ENCODE measurements at regions not wholly inside any gene's neighbourhood (a gene's known extent, or its start where the extent isn't known, plus 50 kb on each side); places are given as distances from the start of the nearest gene placed in this dataset.
A peak's percentile ranks its signal among the peaks of the same experiment; 100 is the strongest.
"Not testable (repeated sequence)": the region's sequence is repeated elsewhere in the genome, so short reads cannot be mapped to it uniquely, and the experiment has no call there.

DNA sequence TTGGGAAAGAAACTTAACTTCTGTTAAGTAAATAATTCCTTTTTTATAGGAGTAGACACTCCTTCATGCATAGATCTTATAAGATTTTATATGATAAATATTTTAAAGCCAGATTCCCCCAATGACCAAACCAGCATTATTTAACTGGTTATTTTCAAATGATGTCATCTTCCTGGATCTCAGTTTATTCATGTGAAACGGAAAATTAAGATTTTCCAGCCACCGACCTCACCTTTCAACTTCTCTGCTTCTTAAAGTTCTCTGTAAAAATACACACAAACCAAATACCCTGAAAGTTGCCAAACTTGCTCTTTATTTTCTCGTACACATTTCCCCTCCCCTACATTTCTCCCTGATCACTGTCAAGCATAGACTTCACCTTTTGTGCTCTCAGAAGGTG lies 364.2 kb downstream of the GALC start:
- DNase-seq: no peak

- DNase-seq: peak; percentile 21
Measured at GRCh38 chr14:87628129-87628528, 364.9 kb downstream of the GALC start.

DNA sequence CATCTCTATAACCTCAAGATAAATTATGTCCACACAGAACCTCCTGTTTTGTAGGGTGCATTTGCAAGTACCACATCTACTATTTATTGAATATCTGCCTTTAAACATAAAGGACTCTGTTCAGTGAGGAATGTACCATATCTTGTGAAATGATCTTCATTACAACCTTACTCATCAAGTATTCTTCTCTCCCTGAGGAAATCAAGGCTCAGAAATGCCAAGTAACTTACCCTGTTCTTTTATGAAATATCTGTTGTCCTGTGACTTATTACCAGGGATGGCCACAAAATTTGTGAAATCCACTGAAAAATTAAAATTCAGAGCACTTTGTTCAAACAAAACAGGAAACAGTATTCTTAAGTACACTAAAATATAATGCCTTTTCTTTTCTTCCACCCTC lies 366.7 kb downstream of the GALC start:
- no peak for DNase-seq

- DNase-seq: no peak
Measured at GRCh38 chr14:87623616-87624015, 369.4 kb downstream of the GALC start.

- DNase-seq: no peak
Measured at GRCh38 chr14:87617079-87617478, 375.9 kb downstream of the GALC start.

GRCh38 chr14:87615822-87616679 lies 376.9 kb downstream of the GALC start:
- no peak for DNase-seq

DNA sequence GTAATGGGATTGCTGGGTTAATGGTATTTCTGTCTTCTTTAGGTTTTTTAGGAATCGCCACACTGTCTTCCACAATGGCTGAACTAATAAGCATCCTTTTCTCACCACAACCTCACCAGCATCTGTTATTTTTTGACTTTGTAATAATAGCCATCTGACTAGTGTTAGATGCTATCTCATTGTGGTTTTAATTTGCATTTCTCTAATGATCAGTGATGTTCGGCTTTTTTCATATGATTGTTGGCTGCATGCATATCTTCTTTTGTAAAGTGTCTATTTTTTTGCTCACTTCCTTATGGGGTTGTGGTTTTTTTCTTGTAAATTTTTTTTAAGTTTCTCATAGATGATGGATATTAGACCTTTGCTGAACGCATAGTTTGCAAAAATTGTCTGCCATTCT lies 377.9 kb downstream of the GALC start:
- DNase-seq: no peak

DNA sequence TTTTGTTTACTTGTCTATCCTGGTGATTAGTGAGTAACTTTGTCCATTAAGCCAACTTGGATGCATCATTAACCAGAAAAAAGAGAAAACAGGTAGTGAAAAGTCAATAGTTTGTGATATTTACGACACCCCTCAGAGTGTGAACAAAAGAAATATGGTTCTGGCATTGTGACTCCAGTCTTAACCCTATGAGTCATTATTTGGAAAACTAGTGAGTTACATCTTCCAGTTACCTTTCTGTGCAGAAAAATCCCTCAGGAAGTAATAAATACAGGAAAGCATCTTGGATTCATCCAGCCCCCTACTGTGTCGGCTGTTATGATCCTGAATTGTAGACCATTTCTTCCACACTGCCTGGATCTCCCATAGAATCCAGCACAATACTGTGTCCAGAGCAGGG lies 379.1 kb downstream of the GALC start:
- no peak for DNase-seq

DNA sequence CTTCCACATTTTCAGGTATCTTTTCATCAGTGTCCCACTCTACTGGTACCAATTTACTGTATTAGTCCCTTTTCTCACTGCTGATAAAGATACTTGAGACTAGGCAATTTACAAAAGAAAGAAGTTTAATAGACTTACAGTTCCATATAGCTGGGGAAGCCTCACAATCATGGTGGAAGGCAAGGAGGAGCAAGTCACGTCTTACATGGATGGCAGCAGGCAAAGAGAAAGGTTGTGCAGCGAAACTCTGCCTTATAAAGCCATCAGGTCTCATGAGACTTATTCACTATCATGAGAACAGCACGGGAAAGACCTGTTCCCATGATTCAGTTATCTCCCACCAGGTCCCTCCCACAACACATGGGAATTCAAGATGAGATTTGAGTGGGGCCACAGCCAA lies 385.9 kb downstream of the GALC start:
- not testable (repeated sequence) for DNase-seq

DNA sequence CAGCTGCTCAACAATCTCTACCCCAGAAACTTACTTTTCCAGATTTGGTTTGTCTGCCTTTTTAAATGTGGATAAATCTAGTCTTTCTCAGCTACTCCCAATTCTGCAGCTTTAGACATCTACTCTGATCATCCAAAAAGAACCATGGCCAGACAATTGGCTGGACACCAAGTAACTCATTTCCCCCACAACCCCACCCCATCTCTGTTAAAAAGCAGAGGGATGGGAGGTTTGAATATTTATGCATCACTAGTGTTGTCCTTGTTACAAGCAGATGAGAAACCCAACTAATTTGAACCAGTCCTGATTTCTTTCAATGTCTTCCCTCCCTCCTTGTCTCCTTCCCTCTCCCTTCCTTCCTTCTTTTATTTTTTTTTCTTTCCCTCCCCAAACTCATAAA lies 391.9 kb downstream of the GALC start:
- no peak for DNase-seq

DNA sequence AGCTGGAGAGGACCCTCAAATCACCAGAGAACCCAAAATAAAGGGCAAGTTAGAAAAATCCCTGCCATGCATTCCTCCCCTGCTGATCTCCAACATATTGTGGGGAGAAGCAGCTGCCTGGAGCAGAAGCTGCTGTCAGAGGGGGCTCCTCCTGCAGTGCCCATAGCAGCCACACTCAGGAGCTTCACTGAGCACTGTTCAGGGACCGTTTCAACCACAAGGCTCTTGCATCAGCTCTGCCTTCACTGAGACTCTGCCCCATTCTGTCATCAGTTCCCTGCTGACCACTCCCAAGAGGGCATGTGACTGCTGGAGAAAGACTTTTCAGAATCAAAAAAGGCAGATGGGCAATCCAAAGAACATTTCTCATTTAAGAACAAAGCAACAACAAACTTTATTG lies 392.7 kb downstream of the GALC start:
- DNase-seq: no peak

- no peak for DNase-seq
Measured at GRCh38 chr14:87581298-87581697, 411.7 kb downstream of the GALC start.

DNA sequence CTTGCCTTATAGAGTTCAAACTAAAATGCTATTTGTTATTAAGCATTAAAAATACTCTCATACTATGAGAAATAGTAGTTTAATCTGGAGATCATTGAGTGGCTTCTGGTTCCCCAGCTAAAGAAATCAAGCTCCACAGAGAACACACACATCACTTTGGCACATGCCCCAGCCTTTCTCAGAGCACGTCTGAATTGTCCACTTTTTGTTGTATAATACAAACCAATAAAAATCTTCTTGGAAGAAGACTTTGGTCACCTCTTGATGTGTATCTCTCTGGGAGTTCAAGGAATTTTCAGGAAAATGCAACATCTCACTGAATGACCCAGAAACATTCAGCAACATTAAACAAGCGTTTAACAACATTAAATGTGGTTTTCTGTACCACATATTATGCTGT lies 413.9 kb downstream of the GALC start:
- DNase-seq: no peak

DNA sequence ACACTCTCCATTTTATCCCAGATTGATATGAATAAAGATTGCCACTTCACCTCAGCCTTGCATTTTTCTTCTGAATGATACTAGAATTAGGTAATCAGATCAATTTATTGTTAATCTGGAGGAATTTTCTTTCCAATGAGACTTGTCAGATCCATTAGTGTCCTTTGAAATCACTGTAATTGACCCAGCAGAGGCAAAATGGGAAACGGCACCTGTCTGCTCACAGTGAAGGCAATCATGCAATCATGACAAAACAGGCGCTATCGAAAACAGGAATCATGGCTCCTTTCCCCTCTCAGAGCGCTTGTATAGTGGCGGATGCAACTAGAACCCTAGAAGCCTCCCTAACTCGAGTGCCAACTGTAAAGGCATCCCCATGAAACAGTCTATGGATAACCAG lies 417.6 kb downstream of the GALC start:
- DNase-seq: no peak

DNA sequence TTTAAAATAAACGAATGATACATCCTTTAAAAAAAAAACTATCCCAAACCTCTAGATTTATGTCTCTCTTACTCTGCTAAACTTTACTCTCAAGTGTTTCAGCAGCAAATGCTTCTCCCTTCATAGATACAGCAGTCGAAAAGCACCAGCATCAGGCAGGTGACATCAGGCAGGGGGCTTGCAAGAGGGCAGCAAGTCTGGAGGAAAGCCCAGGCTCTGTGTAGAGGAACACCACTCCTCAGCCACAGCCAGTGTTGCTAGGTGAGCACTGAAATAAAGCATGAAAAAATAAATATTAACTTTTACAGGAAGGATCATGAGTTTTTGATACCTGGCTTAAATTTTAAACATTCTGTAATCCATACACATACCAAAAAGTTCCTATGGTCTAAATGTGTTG lies 419.4 kb downstream of the GALC start:
- no peak for DNase-seq

DNA sequence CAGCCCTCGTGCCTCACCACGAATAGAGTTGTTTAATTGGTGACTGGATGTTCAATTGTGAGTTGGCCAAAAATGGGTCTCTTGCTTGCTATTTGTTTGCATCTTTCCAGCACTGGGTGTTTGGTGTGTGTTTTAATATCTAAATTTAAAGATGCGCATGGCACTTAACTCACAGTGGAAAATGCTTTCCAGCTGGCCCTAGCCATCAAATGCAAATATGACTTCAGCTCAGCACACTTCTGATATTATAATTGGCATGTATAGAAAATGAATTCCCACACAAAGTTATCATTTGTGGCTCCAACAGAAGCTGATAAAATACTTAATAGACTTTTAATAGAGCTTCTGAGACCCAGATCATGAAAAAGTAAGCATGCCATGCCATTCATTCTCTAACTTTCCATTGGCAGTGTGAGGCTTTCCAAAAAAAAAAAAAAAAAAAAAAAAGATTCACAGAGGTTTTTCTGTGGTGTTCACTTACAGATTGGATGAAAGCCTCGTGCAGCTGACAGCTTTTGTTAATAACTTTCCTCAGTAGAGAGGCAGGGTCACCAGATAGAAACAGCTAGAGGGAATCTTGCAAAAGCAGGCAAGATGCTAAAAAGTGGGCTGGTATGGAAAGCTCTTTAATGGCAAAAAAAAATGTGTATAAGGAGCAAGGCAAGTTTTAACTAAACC lies 425.2 kb downstream of the GALC start:
- DNase-seq: no peak

GRCh38 chr14:87566991-87567390 lies 426.0 kb downstream of the GALC start:
- DNase-seq: no peak

- no peak for DNase-seq
Measured at GRCh38 chr14:87547536-87547935, 445.4 kb downstream of the GALC start.

GRCh38 chr14:87542288-87542687 lies 450.7 kb downstream of the GALC start:
- no peak for DNase-seq

DNA sequence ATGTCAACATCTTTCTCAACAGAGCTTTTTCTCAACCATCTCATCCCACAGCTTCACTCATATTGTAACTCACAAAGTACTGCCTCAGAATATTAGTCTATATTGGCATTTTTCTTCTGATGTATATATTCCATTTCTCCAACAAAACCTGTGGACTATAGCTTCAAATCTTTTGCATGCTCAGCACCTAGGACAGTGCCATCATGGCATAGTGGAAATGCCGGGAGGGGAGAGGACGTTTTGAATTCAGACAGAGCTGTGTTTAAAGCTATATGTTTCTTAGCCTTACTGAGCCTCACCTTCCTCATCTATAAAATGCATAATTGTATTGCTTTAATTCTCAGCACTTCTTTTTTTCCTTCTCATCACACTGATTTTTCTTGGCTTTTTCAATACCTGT lies 452.6 kb downstream of the GALC start:
- DNase-seq: no peak

- no peak for DNase-seq
Measured at GRCh38 chr14:87529081-87529480, 463.9 kb downstream of the GALC start.

DNA sequence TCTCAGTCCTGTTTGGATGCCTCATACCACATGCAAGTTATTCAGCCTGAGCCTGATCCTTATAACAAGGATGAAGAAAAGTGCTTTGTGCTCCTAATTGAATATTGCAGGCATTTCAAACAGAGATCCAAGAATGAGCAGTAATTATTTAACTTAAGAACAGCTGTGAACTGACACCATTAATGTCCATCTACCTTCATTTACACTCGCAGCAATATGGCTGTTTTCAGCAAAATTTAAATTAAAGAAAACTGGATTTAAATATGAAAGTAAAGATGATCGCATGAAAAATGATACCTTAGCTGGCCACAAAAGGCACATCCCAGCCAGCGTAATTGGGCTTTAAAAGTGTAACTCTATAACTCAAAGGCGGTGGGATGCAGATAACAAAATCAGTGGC lies 466.3 kb downstream of the GALC start:
- no peak for DNase-seq

- DNase-seq: no peak
Measured at GRCh38 chr14:87524011-87524410, 469.0 kb downstream of the GALC start.

DNA sequence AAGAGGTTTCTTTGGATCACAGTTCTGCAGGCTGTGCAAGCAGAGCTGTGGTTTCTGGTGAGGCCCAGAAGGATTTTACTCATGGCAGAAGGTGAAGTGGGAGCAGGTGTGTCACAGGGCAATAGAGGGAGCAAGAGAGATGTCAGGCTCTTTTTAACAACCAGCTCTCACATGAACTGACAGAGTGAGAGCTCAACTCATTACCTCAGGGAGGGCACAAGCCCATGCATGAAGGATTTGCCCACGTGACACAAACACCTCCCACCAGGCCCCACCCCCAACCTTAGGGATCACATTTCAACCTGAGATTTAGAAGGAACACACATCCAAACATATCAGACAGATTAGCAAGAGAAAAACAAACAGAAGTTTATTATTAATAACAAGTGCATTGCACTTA lies 470.4 kb downstream of the GALC start:
- DNase-seq: no peak

- DNase-seq: no peak
Measured at GRCh38 chr14:87508333-87508732, 484.6 kb downstream of the GALC start.

All from T1000 (cell line).